Testis (tissue), 2 donors: ENCODE measurements at regions not wholly inside any gene's neighbourhood (a gene's known extent, or its start where the extent isn't known, plus 50 kb on each side); places are given as distances from the start of the nearest gene placed in this dataset.

ENCODE experiments used
- POLR2A ChIP-seq: fragments of 450-650 bp; IDR thresholded peaks from one replicate; pipeline ENCODE4 v1.6.1; 2017; ENCODE audit warnings: antibody characterized with exemption, mild to moderate bottlenecking, moderate library complexity
- TF ChIP-seq, protein P1 (sequence below), 3 experiments: fragments of 450-650 bp in 2 of 3; fragments of 200-600 bp in 1 of 3; sonication (generic) in 1 of 3; IDR thresholded peaks; one replicate each; pipeline ENCODE4 v1.5.1; 2016 to 2019; ENCODE audit warnings: antibody characterized with exemption in 3 of 3, mild to moderate bottlenecking in 2 of 3, moderate library complexity in 1 of 3

DNA sequence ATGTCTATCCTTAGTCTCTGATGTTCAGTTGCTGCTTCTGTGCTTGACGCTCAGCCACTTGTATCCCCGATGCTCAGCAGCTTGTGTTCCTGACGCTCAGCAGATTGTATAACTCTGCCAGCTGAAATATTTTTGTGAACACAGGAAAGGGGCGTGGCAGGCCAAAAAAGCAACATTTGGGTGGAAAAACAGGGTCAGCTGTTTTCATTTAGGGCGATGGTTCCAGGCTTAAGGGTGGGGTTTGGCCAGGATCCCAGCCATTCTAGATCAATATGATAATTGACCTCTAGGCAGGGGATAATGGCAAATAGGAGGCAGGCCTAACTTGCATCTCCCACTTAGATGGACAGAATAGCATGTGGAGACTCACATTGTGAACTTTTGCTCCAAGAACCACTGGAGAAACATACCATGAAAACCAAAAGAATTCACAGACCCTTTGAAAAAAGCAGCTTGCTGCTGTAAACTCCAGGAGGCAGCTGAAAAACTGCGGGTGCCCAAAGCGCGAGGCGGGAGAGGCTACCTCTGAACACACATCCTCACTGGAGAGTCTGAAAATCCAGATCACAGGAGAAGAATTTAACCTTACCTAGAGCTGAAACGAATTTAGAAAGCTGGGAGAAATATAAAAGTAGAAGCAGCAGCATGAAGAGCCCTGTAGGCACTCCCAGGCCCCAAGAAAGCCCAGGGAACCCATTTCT lies 58.3 kb downstream of the ZNF648 start:
- TF ChIP-seq, protein P1, sequence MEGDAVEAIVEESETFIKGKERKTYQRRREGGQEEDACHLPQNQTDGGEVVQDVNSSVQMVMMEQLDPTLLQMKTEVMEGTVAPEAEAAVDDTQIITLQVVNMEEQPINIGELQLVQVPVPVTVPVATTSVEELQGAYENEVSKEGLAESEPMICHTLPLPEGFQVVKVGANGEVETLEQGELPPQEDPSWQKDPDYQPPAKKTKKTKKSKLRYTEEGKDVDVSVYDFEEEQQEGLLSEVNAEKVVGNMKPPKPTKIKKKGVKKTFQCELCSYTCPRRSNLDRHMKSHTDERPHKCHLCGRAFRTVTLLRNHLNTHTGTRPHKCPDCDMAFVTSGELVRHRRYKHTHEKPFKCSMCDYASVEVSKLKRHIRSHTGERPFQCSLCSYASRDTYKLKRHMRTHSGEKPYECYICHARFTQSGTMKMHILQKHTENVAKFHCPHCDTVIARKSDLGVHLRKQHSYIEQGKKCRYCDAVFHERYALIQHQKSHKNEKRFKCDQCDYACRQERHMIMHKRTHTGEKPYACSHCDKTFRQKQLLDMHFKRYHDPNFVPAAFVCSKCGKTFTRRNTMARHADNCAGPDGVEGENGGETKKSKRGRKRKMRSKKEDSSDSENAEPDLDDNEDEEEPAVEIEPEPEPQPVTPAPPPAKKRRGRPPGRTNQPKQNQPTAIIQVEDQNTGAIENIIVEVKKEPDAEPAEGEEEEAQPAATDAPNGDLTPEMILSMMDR (IDR thresholded peaks at IDR 0.05) = no peak
- TF ChIP-seq POLR2A = no peak
